HTR-8/SVneo (cell line): ENCODE measurements at regions not wholly inside any gene's neighbourhood (a gene's known extent, or its start where the extent isn't known, plus 50 kb on each side); places are given as distances from the start of the nearest gene placed in this dataset.

Experiments used
- DNase-seq: peaks from one replicate; pipeline ENCODE4 v3.0.0; 2011; ENCODE audit warnings: low spot score, mixed read lengths; ENCODE audit not compliant: insufficient read length
- FAIRE-seq: peaks from 2 replicates; lab custom pipeline; 2011; peaks lifted over from hg19 to GRCh38; lab: Jason Lieb, UNC

GRCh38 chr3:104536715-104537114, 830.0 kb upstream of the ALCAM start:
- no peak for DNase-seq
- no peak for FAIRE-seq

- FAIRE-seq (no peak), DNase-seq (no peak)
Observed at GRCh38 chr3:104537323-104537722, 829.4 kb upstream of the ALCAM start.

GRCh38 chr3:104546301-104546700, 820.4 kb upstream of the ALCAM start:
- FAIRE-seq (no peak), DNase-seq (no peak)

- DNase-seq, result no peak
- FAIRE-seq, result no peak
Observed at GRCh38 chr3:104547031-104547430, 819.7 kb upstream of the ALCAM start.

GRCh38 chr3:104548401-104548800, 818.3 kb upstream of the ALCAM start:
- DNase-seq, result no peak
- no peak for FAIRE-seq

GRCh38 chr3:104549099-104549714, 817.5 kb upstream of the ALCAM start:
- DNase-seq, result no peak
- no peak for FAIRE-seq

- DNase-seq, result no peak
- no peak for FAIRE-seq
Observed at GRCh38 chr3:104553121-104553520, 813.6 kb upstream of the ALCAM start.

- DNase-seq (no peak), FAIRE-seq (no peak)
Observed at GRCh38 chr3:104554425-104554824, 812.3 kb upstream of the ALCAM start.

- DNase-seq (no peak), FAIRE-seq (no peak)
Observed at GRCh38 chr3:104555728-104556127, 811.0 kb upstream of the ALCAM start.

GRCh38 chr3:104556372-104557078, 810.2 kb upstream of the ALCAM start:
- FAIRE-seq (no peak), DNase-seq (no peak)

- DNase-seq (no peak), FAIRE-seq (no peak)
Observed at GRCh38 chr3:104561324-104561723, 805.4 kb upstream of the ALCAM start.

- DNase-seq, result no peak
Observed at GRCh38 chr3:104564045-104564643, 802.6 kb upstream of the ALCAM start.

GRCh38 chr3:104566054-104566453, 800.7 kb upstream of the ALCAM start:
- no peak for FAIRE-seq

More at GRCh38 chr3:104564045-104564643, 802.6 kb upstream of the ALCAM start:
- FAIRE-seq, result no peak

GRCh38 chr3:104575634-104576033, 791.1 kb upstream of the ALCAM start:
- no peak for FAIRE-seq
- DNase-seq, result no peak

More at GRCh38 chr3:104566054-104566453, 800.7 kb upstream of the ALCAM start:
- DNase-seq, result no peak

GRCh38 chr3:104578558-104578957, 788.2 kb upstream of the ALCAM start:
- no peak for DNase-seq

GRCh38 chr3:104582092-104582491, 784.6 kb upstream of the ALCAM start:
- no peak for FAIRE-seq
- DNase-seq, result no peak

More at GRCh38 chr3:104578558-104578957, 788.2 kb upstream of the ALCAM start:
- FAIRE-seq, result no peak

- no peak for FAIRE-seq
- DNase-seq, result no peak
Observed at GRCh38 chr3:104584682-104585081, 782.0 kb upstream of the ALCAM start.

GRCh38 chr3:104586344-104586743, 780.4 kb upstream of the ALCAM start:
- FAIRE-seq, result no peak
- DNase-seq, result no peak

GRCh38 chr3:104588442-104588841, 778.3 kb upstream of the ALCAM start:
- FAIRE-seq (no peak), DNase-seq (no peak)

GRCh38 chr3:104591776-104592175, 774.9 kb upstream of the ALCAM start:
- FAIRE-seq (no peak), DNase-seq (no peak)

GRCh38 chr3:104594491-104594890, 772.2 kb upstream of the ALCAM start:
- no peak for DNase-seq
- no peak for FAIRE-seq
